Natural killer cell treated with Interleukin-12 subunit alpha and Interleukin-12 subunit beta and Interleukin-15 and Interleukin-18, amount 100 ng/mL, for 72 hours (primary cell): ENCODE measurements at regions not wholly inside any gene's neighbourhood (a gene's known extent, or its start where the extent isn't known, plus 50 kb on each side); places are given as distances from the start of the nearest gene placed in this dataset.

Experiments
- ATAC-seq, 2 donors: fragments of 150-1000 bp; cut with Tn5 transposase in 1 of 2; sonication (Bioruptor Pico), chemical (Tn5 transposase) in 1 of 2; 2 replicates each; pipeline ENCODE4 v1.10.0; 2021
- DNase-seq: peaks from one replicate; pipeline ENCODE4 v3.0.0; 2022; ENCODE audit warnings: low spot score
- H3K27ac Mint-ChIP-seq, 2 donors: 1 replicate in 1 of 2; 2 replicates in 1 of 2; pipeline ENCODE4 v1.8.0; 2022; ENCODE audit warnings: mixed read lengths in 2 of 2, mild to moderate bottlenecking in 1 of 2, moderate library complexity in 1 of 2
- H3K27me3 Mint-ChIP-seq, 2 donors: 1 replicate in 1 of 2; 2 replicates in 1 of 2; pipeline ENCODE4 v1.8.0; 2022; ENCODE audit warnings: mixed read lengths in 2 of 2
- H3K36me3 Mint-ChIP-seq: one replicate; pipeline ENCODE4 v1.8.0; 2022; ENCODE audit warnings: mixed read lengths
- H3K4me1 Mint-ChIP-seq, 2 donors: 1 replicate in 1 of 2; 2 replicates in 1 of 2; pipeline ENCODE4 v1.8.0; 2022; ENCODE audit warnings: low read depth in 2 of 2, mixed read lengths in 2 of 2, mild to moderate bottlenecking in 1 of 2
- H3K4me3 Mint-ChIP-seq: one replicate; pipeline ENCODE4 v1.8.0; 2022; ENCODE audit warnings: mixed read lengths
- H3K9me3 Mint-ChIP-seq: 2 replicates; pipeline ENCODE4 v1.8.0; 2022; ENCODE audit warnings: mixed read lengths

GRCh38 chr9:80867731-80868130 is 821.6 kb downstream of the TLE1 start:
- H3K36me3 Mint-ChIP-seq = peaks cover 10% of the 10 kb centered on the region
- H3K4me1 Mint-ChIP-seq = no peaks in the 10 kb centered on the region
- DNase-seq = no peak
- H3K27ac Mint-ChIP-seq = no peak overlapping the region
- ATAC-seq = no peak
- no peak overlapping the region for H3K4me3 Mint-ChIP-seq
- H3K27me3 Mint-ChIP-seq = no peaks in the 10 kb centered on the region
- peaks cover 25% of the 10 kb centered on the region for H3K9me3 Mint-ChIP-seq

GRCh38 chr9:80866576-80867227 is 822.6 kb downstream of the TLE1 start:
- Mint-ChIP-seq H3K27ac (no peak overlapping the region), H3K4me3 (no peak overlapping the region), H3K27me3 (no peaks in the 10 kb centered on the region), H3K4me1 (no peaks in the 10 kb centered on the region), H3K36me3 (peaks cover 10% of the 10 kb centered on the region), H3K9me3 (peaks cover 25% of the 10 kb centered on the region)
- ATAC-seq (no peak), DNase-seq (no peak)

DNA sequence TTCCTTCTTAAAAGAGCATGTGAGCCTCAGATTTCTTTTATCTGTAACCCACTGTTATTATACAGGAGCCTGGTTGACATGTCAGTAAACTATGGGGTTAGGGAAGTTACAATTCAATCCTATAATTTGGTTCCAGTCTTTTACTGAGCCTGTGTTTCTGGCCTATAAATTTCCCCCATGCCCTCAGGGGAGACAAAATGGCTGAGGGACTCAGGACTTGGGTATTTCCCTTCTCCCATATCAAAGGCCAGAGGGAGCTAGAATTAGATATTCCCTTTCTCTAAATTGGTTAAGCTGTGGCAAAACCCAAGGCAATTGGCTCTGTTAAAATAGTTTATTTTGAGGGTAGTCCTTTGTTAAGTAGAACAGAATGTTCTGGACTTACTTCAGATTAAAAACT is 823.2 kb downstream of the TLE1 start:
- no peaks in the 10 kb centered on the region for H3K4me1 Mint-ChIP-seq
- no peak for ATAC-seq
- peaks cover 25% of the 10 kb centered on the region for H3K9me3 Mint-ChIP-seq
- no peak for DNase-seq
- no peaks in the 10 kb centered on the region for H3K27me3 Mint-ChIP-seq
- H3K36me3 Mint-ChIP-seq = peaks cover 10% of the 10 kb centered on the region
- no peak overlapping the region for H3K4me3 Mint-ChIP-seq
- no peak overlapping the region for H3K27ac Mint-ChIP-seq

DNA sequence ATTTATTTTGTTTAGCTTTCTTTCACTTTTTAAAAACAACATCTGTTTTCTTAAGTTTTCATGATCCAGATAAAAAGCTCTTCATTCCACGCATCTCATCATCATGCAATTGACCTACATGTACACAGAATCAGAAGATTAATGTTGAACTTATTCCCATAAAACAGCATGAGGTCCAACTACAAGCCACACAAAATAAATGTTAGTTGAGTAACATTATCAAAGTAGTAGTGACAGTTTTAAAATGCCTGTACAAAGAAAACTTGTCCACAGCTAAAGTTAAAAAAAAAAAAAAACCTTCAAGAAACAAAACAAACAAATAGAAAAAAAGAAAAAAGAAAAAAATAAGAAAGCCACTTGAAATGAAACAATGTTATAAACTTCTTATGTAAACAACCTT is 846.3 kb downstream of the TLE1 start:
- ATAC-seq (no peak), DNase-seq (no peak)
- Mint-ChIP-seq H3K36me3 (no peaks in the 10 kb centered on the region), H3K9me3 (peaks cover 13% of the 10 kb centered on the region), H3K27me3 (no peaks in the 10 kb centered on the region), H3K4me3 (no peak overlapping the region), H3K4me1 (no peaks in the 10 kb centered on the region), H3K27ac (no peak overlapping the region)

GRCh38 chr9:80842389-80842788 is 847.0 kb downstream of the TLE1 start:
- no peak overlapping the region for H3K4me3 Mint-ChIP-seq

DNA sequence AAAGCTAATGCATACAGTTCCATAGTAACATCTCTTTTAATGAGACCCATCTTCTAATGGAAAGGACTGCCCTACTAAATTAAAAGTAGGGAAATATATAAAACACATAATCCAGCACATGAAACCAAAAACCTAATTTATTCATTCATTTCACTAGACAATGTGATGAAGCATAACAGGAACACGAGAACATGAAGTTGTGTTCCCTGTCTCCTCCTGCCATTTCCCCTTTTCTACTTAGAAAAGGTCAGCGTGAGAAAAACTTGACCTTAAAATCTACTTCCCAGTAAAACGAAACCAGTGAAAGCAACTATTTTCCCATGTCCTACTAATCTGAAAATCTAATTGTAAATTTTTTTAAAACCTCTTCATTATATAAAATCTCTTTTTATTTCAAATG is 847.5 kb downstream of the TLE1 start:
- DNase-seq (no peak), ATAC-seq (no peak)
- Mint-ChIP-seq H3K9me3 (peaks cover 10% of the 10 kb centered on the region), H3K36me3 (no peaks in the 10 kb centered on the region), H3K4me3 (no peak overlapping the region), H3K27me3 (no peaks in the 10 kb centered on the region), H3K4me1 (no peaks in the 10 kb centered on the region), H3K27ac (no peak overlapping the region)

More at GRCh38 chr9:80842389-80842788, 847.0 kb downstream of the TLE1 start:
- H3K4me1 Mint-ChIP-seq = no peaks in the 10 kb centered on the region
- peaks cover 11% of the 10 kb centered on the region for H3K9me3 Mint-ChIP-seq
- no peak overlapping the region for H3K27ac Mint-ChIP-seq
- H3K36me3 Mint-ChIP-seq = no peaks in the 10 kb centered on the region
- no peak for ATAC-seq
- H3K27me3 Mint-ChIP-seq = no peaks in the 10 kb centered on the region
- no peak for DNase-seq

GRCh38 chr9:80839821-80840675 is 849.3 kb downstream of the TLE1 start:
- no peak overlapping the region for H3K27ac Mint-ChIP-seq
- no peak for DNase-seq
- H3K4me3 Mint-ChIP-seq = no peak overlapping the region
- no peak for ATAC-seq
- peaks cover 8% of the 10 kb centered on the region for H3K9me3 Mint-ChIP-seq
- no peaks in the 10 kb centered on the region for H3K27me3 Mint-ChIP-seq
- no peaks in the 10 kb centered on the region for H3K36me3 Mint-ChIP-seq
- no peaks in the 10 kb centered on the region for H3K4me1 Mint-ChIP-seq

DNA sequence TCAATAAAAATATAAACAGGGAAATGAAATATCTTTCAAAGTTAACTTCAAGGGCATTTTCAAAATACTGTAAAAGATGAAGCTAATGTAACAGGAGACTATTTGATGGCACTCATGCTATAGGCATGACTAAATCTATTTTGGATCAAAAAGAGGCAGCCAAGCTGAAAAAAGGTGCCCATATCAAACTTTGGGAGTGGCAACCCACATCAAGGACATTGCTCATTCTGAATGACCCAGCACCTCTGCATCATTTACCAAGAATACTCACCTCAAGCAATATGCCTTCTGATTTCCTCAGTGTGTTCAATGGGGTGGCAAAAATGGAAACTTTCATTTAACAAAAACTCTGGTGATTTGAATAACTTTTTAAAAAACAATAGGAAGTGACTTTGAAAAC is 853.3 kb downstream of the TLE1 start:
- ATAC-seq = no peak
- Mint-ChIP-seq H3K4me1 (no peaks in the 10 kb centered on the region), H3K27ac (no peak overlapping the region), H3K4me3 (no peak overlapping the region), H3K27me3 (no peaks in the 10 kb centered on the region), H3K9me3 (peaks cover 16% of the 10 kb centered on the region), H3K36me3 (no peaks in the 10 kb centered on the region)
- DNase-seq = no peak

- Mint-ChIP-seq H3K27ac (no peak overlapping the region), H3K27me3 (no peaks in the 10 kb centered on the region), H3K36me3 (peaks cover 5% of the 10 kb centered on the region), H3K9me3 (peaks cover 13% of the 10 kb centered on the region), H3K4me3 (no peak overlapping the region), H3K4me1 (no peaks in the 10 kb centered on the region)
- ATAC-seq (no peak), DNase-seq (no peak)
Measured at GRCh38 chr9:80831751-80832150, 857.6 kb downstream of the TLE1 start.

DNA sequence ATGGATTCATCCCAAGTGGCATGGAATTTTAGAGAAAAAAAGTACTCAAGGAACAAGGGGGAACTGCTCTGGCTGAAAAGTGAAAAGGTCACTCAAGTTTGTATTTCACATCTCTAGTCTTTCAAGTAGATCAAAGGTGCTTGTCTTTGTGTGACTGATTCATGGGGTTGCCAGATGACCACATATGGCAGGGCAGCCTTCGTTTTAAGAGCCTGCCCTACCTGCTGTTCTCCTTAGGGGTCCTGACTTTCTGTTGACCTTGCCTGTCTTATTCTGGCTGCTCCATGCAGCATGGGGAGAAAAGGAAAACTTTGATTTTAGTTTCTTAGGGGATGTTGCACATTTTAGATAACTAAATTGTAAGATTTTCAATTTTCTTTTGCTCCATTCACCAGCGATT is 877.7 kb downstream of the TLE1 start:
- Mint-ChIP-seq H3K4me3 (no peak overlapping the region), H3K4me1 (no peaks in the 10 kb centered on the region), H3K36me3 (no peaks in the 10 kb centered on the region), H3K27me3 (no peaks in the 10 kb centered on the region), H3K9me3 (peaks cover 7% of the 10 kb centered on the region), H3K27ac (no peak overlapping the region)
- no peak for ATAC-seq
- no peak for DNase-seq

DNA sequence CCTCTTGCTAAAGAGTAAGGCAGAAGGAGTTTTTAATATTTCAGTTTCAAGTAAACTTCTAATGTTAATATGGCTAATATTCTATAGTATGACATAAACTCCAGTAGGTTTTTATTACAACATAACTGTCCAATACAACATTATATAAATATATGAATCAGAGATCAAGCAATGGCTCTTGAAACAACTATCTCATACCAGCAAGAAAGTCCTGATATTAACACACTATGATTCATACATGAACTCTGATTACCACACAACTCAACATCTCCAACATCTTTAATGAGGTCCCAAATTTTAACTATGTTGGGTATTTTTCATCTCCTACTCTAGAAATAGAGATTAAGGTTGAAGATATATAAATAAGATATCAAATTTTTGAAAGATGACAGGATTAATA is 878.3 kb downstream of the TLE1 start:
- Mint-ChIP-seq H3K36me3 (no peaks in the 10 kb centered on the region), H3K4me3 (no peak overlapping the region), H3K27me3 (no peaks in the 10 kb centered on the region), H3K27ac (no peak overlapping the region), H3K4me1 (no peaks in the 10 kb centered on the region), H3K9me3 (peaks cover 7% of the 10 kb centered on the region)
- DNase-seq = no peak
- ATAC-seq = no peak

- no peaks in the 10 kb centered on the region for H3K36me3 Mint-ChIP-seq
- H3K27me3 Mint-ChIP-seq = no peaks in the 10 kb centered on the region
- H3K9me3 Mint-ChIP-seq = peaks cover 5% of the 10 kb centered on the region
- DNase-seq = no peak
- no peak for ATAC-seq
- no peak overlapping the region for H3K27ac Mint-ChIP-seq
- no peak overlapping the region for H3K4me3 Mint-ChIP-seq
- no peaks in the 10 kb centered on the region for H3K4me1 Mint-ChIP-seq
Measured at GRCh38 chr9:80806671-80807070, 882.7 kb downstream of the TLE1 start.

GRCh38 chr9:80804873-80805272 is 884.5 kb downstream of the TLE1 start:
- ATAC-seq = no peak
- Mint-ChIP-seq H3K9me3 (peaks cover 13% of the 10 kb centered on the region), H3K36me3 (no peaks in the 10 kb centered on the region), H3K27ac (no peak overlapping the region), H3K4me3 (no peak overlapping the region), H3K4me1 (no peaks in the 10 kb centered on the region), H3K27me3 (no peaks in the 10 kb centered on the region)
- DNase-seq = no peak

- Mint-ChIP-seq H3K4me1 (no peaks in the 10 kb centered on the region), H3K27ac (no peak overlapping the region), H3K36me3 (no peaks in the 10 kb centered on the region), H3K9me3 (peaks cover 20% of the 10 kb centered on the region), H3K27me3 (no peaks in the 10 kb centered on the region), H3K4me3 (no peak overlapping the region)
- ATAC-seq (no peak), DNase-seq (no peak)
Measured at GRCh38 chr9:80797831-80798688, 891.3 kb downstream of the TLE1 start.
